Endothelial cell (in vitro differentiated cells): ENCODE measurements at regions not wholly inside any gene's neighbourhood (a gene's known extent, or its start where the extent isn't known, plus 50 kb on each side); places are given as distances from the start of the nearest gene placed in this dataset.

Source experiments
- DNase-seq: peaks from one replicate; pipeline ENCODE4 v3.0.0; 2021; ENCODE audit warnings: low spot score
- H3K27ac Mint-ChIP-seq: one replicate; pipeline ENCODE4 v1.8.0; 2021; ENCODE audit warnings: mixed read lengths, inconsistent platforms; ENCODE audit not compliant: unreplicated experiment
- H3K27me3 Mint-ChIP-seq: one replicate; pipeline ENCODE4 v1.8.0; 2021; ENCODE audit warnings: mild to moderate bottlenecking, moderate library complexity, mixed read lengths, inconsistent platforms; ENCODE audit not compliant: unreplicated experiment
- H3K36me3 Mint-ChIP-seq: one replicate; pipeline ENCODE4 v1.8.0; 2021; ENCODE audit warnings: mild to moderate bottlenecking, low read depth, mixed read lengths, inconsistent platforms; ENCODE audit not compliant: unreplicated experiment
- H3K4me1 Mint-ChIP-seq: one replicate; pipeline ENCODE4 v1.8.0; 2021; ENCODE audit warnings: mild to moderate bottlenecking, mixed read lengths, inconsistent platforms; ENCODE audit not compliant: unreplicated experiment
- H3K4me3 Mint-ChIP-seq: one replicate; pipeline ENCODE4 v1.8.0; 2021; ENCODE audit warnings: mild to moderate bottlenecking, mixed read lengths, inconsistent platforms; ENCODE audit not compliant: unreplicated experiment
- H3K9me3 Mint-ChIP-seq: one replicate; pipeline ENCODE4 v1.8.0; 2021; ENCODE audit warnings: mixed read lengths, inconsistent platforms; ENCODE audit not compliant: unreplicated experiment
- CTCF ChIP-seq: fragments of 200-600 bp; sonication (generic); IDR thresholded peaks from one replicate; pipeline ENCODE4 v1.5.0; 2021; ENCODE audit warnings: antibody characterized with exemption; ENCODE audit not compliant: unreplicated experiment

DNA sequence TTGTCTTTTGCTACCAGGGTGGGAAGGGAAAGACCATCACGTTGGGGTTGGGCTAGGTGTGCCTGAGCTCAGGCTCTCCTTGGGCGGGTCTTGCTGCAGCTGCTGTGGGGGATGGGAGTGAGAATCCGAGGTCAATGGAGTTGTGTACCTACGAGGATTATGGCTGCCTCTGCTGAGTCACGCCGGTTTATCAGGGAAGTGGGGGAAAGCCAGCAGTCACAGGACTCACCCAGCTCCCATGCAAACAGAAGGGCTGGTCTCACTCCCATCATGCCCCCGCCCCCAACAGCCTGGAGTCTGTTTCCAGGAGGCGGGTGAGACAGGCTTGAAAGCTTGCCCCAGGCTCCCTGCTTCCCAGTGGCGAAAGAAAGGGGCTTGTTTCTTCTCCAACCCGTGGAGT is 1259.0 kb upstream of the GOT2 start:
- no peaks in the 10 kb centered on the region for H3K4me1 Mint-ChIP-seq
- no peak overlapping the region for H3K27ac Mint-ChIP-seq
- no peaks in the 10 kb centered on the region for H3K9me3 Mint-ChIP-seq
- DNase-seq: no peak
- TF ChIP-seq CTCF: no peak
- H3K36me3 Mint-ChIP-seq: peaks cover 5% of the 10 kb centered on the region
- no peak overlapping the region for H3K4me3 Mint-ChIP-seq
- H3K27me3 Mint-ChIP-seq: no peaks in the 10 kb centered on the region

DNA sequence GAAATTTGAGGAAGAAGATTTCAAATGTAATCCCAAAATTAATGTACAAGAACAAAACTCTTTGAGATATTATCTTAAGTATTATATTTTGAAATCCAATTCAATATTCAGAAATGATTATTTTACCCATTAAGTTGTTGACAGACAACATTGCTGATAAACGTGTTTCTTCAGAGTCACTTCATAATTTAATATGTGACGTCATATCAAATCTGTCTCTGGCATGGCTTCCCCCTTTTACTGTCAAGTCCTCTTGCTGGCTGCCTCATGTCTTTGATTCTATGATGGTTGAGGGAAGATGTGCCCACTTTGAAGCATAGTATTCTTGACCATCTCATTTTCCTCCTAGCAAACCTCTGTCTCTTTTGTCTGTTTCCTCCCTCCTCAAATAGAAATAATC is 1257.1 kb upstream of the GOT2 start:
- no peak for TF ChIP-seq CTCF

DNA sequence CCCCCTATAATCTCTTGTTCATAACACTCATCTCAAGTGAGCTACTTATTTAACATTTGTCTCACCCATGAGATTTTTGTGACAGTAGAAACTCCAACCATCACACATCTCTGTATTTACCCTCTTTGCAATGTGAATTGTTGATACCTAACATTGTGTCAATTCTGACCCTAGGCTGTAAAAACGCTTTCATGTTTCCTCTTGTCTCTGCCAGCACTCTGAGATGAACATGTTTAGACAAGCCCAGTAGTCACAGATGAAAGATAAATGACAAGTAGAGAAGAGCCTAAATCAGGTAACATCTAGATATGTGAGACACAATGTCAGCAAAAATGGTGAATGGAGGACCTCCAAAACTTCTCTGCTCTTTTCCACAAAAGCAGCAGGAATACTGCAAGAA is 1254.5 kb upstream of the GOT2 start:
- no peak for DNase-seq
- H3K4me3 Mint-ChIP-seq: no peak overlapping the region
- H3K27me3 Mint-ChIP-seq: peaks cover 3% of the 10 kb centered on the region
- H3K27ac Mint-ChIP-seq: no peak overlapping the region
- no peak for TF ChIP-seq CTCF
- no peaks in the 10 kb centered on the region for H3K9me3 Mint-ChIP-seq
- no peaks in the 10 kb centered on the region for H3K36me3 Mint-ChIP-seq
- H3K4me1 Mint-ChIP-seq: no peaks in the 10 kb centered on the region

More for the DNA sequence above, 1257.1 kb upstream of the GOT2 start:
- no peak for DNase-seq
- Mint-ChIP-seq H3K36me3 (peaks cover 5% of the 10 kb centered on the region), H3K27ac (no peak overlapping the region), H3K4me1 (no peaks in the 10 kb centered on the region), H3K9me3 (no peaks in the 10 kb centered on the region), H3K4me3 (no peak overlapping the region), H3K27me3 (no peaks in the 10 kb centered on the region)

GRCh38 chr16:59975953-59976352 is 1241.8 kb upstream of the GOT2 start:
- Mint-ChIP-seq H3K27ac (no peak overlapping the region), H3K9me3 (no peaks in the 10 kb centered on the region), H3K4me3 (no peak overlapping the region), H3K36me3 (no peaks in the 10 kb centered on the region), H3K4me1 (no peaks in the 10 kb centered on the region), H3K27me3 (no peaks in the 10 kb centered on the region)
- no peak for DNase-seq
- TF ChIP-seq CTCF: no peak

DNA sequence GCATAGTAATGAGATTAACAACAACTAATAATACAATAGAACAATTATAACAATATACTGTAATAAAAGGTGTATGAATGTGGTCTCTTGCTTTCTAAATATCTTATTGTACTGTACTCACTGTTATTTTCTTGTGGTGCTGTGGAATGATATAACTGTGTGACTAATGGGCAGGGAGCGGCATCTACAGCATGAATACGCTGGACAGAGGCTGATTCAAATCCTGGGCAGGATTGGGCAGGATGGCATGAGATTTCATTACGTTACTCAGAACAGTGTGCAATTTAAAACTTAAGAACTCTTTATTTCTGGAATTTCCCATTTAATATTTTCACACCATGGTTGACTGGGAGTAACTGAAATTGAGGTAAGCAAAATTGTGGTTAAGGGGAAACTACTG is 1239.8 kb upstream of the GOT2 start:
- no peaks in the 10 kb centered on the region for H3K4me1 Mint-ChIP-seq
- H3K27ac Mint-ChIP-seq: no peak overlapping the region
- H3K9me3 Mint-ChIP-seq: no peaks in the 10 kb centered on the region
- no peak overlapping the region for H3K4me3 Mint-ChIP-seq
- H3K36me3 Mint-ChIP-seq: no peaks in the 10 kb centered on the region
- DNase-seq: no peak
- no peak for TF ChIP-seq CTCF
- no peaks in the 10 kb centered on the region for H3K27me3 Mint-ChIP-seq
